DOHH2 (cell line): ENCODE measurements at regions not wholly inside any gene's neighbourhood (a gene's known extent, or its start where the extent isn't known, plus 50 kb on each side); places are given as distances from the start of the nearest gene placed in this dataset.

ENCODE experiments used
- H3F3A ChIP-seq: fragments of 200-600 bp; sonication (generic), shearing (Covaris generic); 2 replicates; pipeline ENCODE4 v1.6.0; 2016; ENCODE audit warnings: antibody characterized with exemption, mild to moderate bottlenecking; ENCODE audit not compliant: control insufficient read depth, insufficient read depth
- H3K27ac ChIP-seq: fragments of 200-600 bp; sonication (generic); 2 replicates; pipeline ENCODE4 v1.5.1; 2014; ENCODE audit warnings: low read depth, mild to moderate bottlenecking, low read length, moderate library complexity
- H3K27me3 ChIP-seq: fragments of 200-600 bp; sonication (generic); 2 replicates; pipeline ENCODE4 v1.6.1; 2014; ENCODE audit warnings: mild to moderate bottlenecking, low read length, mixed read lengths; ENCODE audit not compliant: control insufficient read depth
- H3K36me3 ChIP-seq: fragments of 200-600 bp; sonication (generic); 2 replicates; pipeline ENCODE4 v1.6.1; 2014; ENCODE audit warnings: mild to moderate bottlenecking, low read length, moderate library complexity, mixed read lengths; ENCODE audit not compliant: control insufficient read depth
- H3K4me1 ChIP-seq: fragments of 200-600 bp; sonication (generic); 2 replicates; pipeline ENCODE4 v1.6.1; 2014; ENCODE audit warnings: mild to moderate bottlenecking, low read length, mixed read lengths; ENCODE audit not compliant: control insufficient read depth
- H3K4me2 ChIP-seq: fragments of 200-600 bp; sonication (generic); 2 replicates; pipeline ENCODE4 v1.6.0; 2014; ENCODE audit warnings: mild to moderate bottlenecking, low read length, moderate library complexity
- H3K4me3 ChIP-seq: fragments of 200-600 bp; sonication (generic); 2 replicates; pipeline ENCODE4 v1.5.1; 2014; ENCODE audit warnings: mild to moderate bottlenecking, low read length, mixed read lengths
- H3K79me2 ChIP-seq: fragments of 200-600 bp; sonication (generic); 2 replicates; pipeline ENCODE4 v1.6.1; 2014; ENCODE audit warnings: mild to moderate bottlenecking, low read length, mixed read lengths; ENCODE audit not compliant: control insufficient read depth
- H3K9me2 ChIP-seq: fragments of 200-600 bp; sonication (generic); replicated peaks from 2 replicates; pipeline ENCODE4 v1.6.1; 2014; ENCODE audit warnings: mild to moderate bottlenecking, low read length, mixed read lengths; ENCODE audit not compliant: control insufficient read depth
- H3K9me3 ChIP-seq: fragments of 200-600 bp; sonication (generic); 2 replicates; pipeline ENCODE4 v1.6.1; 2014; ENCODE audit warnings: antibody characterized with exemption, low read length, mixed read lengths; ENCODE audit not compliant: control insufficient read depth, insufficient read depth
- H4K20me1 ChIP-seq: fragments of 200-600 bp; sonication (generic); 2 replicates; pipeline ENCODE4 v1.6.0; 2014; ENCODE audit warnings: low read depth, mild to moderate bottlenecking, antibody characterized with exemption, low read length, moderate library complexity; ENCODE audit not compliant: control insufficient read depth, insufficient read depth
- CTCF ChIP-seq: fragments of 200-600 bp; sonication (generic); IDR thresholded peaks from one replicate; pipeline ENCODE4 v1.5.1; 2014; ENCODE audit warnings: antibody characterized with exemption, mild to moderate bottlenecking, low read depth, low read length; ENCODE audit not compliant: poor library complexity, severe bottlenecking
- EZH2phosphoT487 ChIP-seq: fragments of 200-600 bp; sonication (generic); IDR thresholded peaks from 2 replicates; pipeline ENCODE4 v1.6.1; 2017; ENCODE audit warnings: borderline replicate concordance, mild to moderate bottlenecking, antibody characterized with exemption, low read length, moderate library complexity, mixed read lengths

DNA sequence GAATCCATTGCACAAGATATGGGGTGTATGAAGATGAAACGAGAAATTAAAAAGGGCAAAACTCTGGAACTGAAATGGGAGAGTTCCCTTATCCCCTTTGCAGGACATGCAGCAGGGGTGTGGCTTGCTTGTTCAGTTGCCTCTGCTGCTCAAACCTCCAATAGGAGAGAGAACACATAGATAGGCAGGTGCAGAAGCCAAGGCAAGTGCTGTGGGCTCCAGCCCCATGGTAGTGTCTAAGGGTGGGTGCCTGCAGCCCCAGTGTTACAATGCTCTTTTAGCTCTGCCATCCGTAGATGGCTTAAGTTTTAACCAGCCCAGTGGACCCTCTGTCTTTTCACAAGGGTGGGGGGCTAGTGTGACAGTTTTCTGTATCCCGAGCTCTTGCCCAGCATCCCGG, 69.7 kb downstream of the CMAS start:
- H3K4me3 ChIP-seq: no peak overlapping the region
- no peaks in the 10 kb centered on the region for H3K9me3 ChIP-seq
- no peaks in the 10 kb centered on the region for H4K20me1 ChIP-seq
- TF ChIP-seq CTCF: no peak
- TF ChIP-seq EZH2phosphoT487: no peak
- H3K4me1 ChIP-seq: no peaks in the 10 kb centered on the region
- H3K36me3 ChIP-seq: no peaks in the 10 kb centered on the region
- H3K79me2 ChIP-seq: no peaks in the 10 kb centered on the region
- no peak overlapping the region for H3K4me2 ChIP-seq
- H3K9me2 ChIP-seq: no peaks in the 10 kb centered on the region; the same call in 1 of the 2 replicates
- H3F3A ChIP-seq: no peaks in the 10 kb centered on the region
- H3K27me3 ChIP-seq: no peaks in the 10 kb centered on the region
- H3K27ac ChIP-seq: no peak overlapping the region

DNA sequence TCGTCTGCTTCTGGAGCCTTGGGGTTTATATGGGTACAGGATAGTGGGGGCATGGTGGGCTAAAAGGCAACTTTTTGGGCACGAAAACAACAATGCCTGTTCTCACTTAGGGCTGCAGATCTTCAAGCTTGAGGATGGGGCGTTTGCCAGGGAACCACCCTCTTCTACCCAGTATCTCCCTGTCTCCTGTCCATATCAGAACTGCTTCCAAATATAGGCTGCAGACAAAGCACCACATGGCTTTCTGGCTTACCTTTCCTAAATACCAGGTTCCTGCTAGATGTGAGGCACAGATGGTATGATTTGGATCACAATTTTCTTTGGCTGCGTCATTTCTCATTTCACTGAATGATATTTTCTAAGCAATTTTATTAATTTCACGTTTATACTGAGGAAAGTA, 70.4 kb downstream of the CMAS start:
- no peaks in the 10 kb centered on the region for H3K27me3 ChIP-seq
- no peaks in the 10 kb centered on the region for H3K9me3 ChIP-seq
- no peaks in the 10 kb centered on the region for H3F3A ChIP-seq
- no peaks in the 10 kb centered on the region for H3K36me3 ChIP-seq
- no peak overlapping the region for H3K27ac ChIP-seq
- H3K4me1 ChIP-seq: no peaks in the 10 kb centered on the region
- H3K4me2 ChIP-seq: no peak overlapping the region
- no peaks in the 10 kb centered on the region for H4K20me1 ChIP-seq
- no peak overlapping the region for H3K4me3 ChIP-seq
- H3K79me2 ChIP-seq: no peaks in the 10 kb centered on the region
- no peaks in the 10 kb centered on the region; the same call in 1 of the 2 replicates for H3K9me2 ChIP-seq
- TF ChIP-seq EZH2phosphoT487: no peak
- TF ChIP-seq CTCF: no peak

DNA sequence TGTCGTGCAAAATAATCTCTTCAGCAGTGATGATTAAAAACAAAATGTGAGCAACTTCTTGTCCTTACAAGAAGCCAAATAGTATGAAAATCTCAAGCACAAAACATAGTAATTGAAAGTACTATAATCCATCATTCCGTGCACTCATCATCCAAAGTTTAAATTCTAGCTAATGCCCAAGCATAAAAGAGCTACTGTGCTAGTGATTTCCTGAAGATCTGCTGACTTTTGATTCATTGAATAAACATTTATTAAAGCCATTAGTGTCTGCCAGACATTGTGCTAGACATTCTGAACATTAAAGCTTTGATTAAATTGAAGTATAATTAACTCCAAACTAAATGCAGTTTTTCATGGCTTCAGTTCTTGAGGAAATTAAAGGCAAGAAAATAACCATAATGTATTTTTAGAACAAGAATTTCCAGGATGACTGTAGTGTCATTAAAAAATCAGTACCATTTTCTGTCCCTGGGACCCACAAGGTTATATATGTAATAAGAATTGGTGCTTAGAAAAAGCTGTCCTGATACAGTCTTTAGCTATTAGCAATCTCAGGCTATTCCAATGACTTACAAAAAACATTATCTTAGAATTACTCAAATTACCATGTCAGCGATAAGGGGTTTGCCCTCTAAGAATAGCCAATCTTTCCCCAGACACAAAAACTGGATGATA, 71.7 kb downstream of the CMAS start:
- no peaks in the 10 kb centered on the region for H3F3A ChIP-seq

More for the DNA sequence above, 71.7 kb downstream of the CMAS start:
- TF ChIP-seq EZH2phosphoT487 (no peak), CTCF (no peak)
- Histone ChIP-seq H3K9me2 (no peaks in the 10 kb centered on the region; the same call in 1 of the 2 replicates), H3K4me2 (no peak overlapping the region), H3K27me3 (no peaks in the 10 kb centered on the region), H3K4me3 (no peak overlapping the region), H3K9me3 (no peaks in the 10 kb centered on the region), H3K79me2 (no peaks in the 10 kb centered on the region), H4K20me1 (no peaks in the 10 kb centered on the region), H3K36me3 (no peaks in the 10 kb centered on the region), H3K4me1 (no peaks in the 10 kb centered on the region), H3K27ac (no peak overlapping the region)
